GM18951 (cell line): ENCODE measurements at regions not wholly inside any gene's neighbourhood (a gene's known extent, or its start where the extent isn't known, plus 50 kb on each side); places are given as distances from the start of the nearest gene placed in this dataset.
"Not testable (repeated sequence)": the region's sequence is repeated elsewhere in the genome, so short reads cannot be mapped to it uniquely, and the experiment has no call there.

Experiments used
- POLR2A ChIP-seq: IDR thresholded peaks from 4 replicates; pipeline ENCODE4 v1.6.1; 2011; ENCODE audit warnings: mild to moderate bottlenecking; ENCODE audit not compliant: insufficient read length, insufficient read depth; ENCODE audit errors: extremely low read depth
- in situ Hi-C: fragments of 300-500 bp; cut with MboI; formaldehyde crosslinking; loops from one replicate; pipeline ENCODE4 v1.12.0; 2022; ENCODE audit warnings: low sequenced_read_pairs, mixed read lengths, inconsistent platforms; ENCODE audit not compliant: unreplicated experiment

DNA sequence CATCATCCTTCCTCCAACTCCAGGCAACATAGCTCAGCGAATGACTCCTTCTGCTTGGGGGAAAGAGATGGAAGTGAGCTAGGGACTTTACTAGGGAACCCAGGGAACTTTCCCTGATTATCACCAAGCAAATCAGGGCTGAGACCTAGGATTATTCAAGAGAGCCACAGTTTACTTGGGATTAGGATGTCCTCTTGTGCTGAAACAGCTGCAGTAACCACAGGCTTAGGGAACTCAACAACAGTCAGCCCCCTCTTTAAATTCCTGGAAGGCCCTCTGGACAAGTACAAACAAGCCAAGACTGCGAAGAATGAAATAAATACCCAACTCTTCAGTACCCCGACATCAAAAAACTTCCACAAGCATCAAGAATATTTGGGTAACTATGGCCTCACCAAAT is 700.9 kb downstream of the COL12A1 start:
- no peak for TF ChIP-seq POLR2A
- in situ Hi-C loops: no loop called here

DNA sequence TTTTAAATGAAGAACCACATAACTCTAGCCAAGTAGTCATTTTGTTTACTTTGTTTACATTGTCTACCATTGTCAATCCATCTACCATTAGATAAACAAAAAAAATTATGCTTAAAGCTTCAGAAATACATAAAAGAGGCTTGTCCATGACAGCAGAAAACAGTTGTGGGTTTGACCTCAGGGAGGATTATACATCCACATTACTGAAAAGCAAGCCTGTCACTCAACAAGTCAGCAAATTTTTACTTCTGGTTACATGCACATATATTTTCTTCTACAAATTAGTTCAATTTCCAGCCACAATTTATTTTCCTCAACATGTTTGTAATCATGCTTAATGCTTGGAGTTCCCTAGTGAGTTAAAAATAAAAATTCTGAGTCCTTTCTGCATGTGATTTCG is 713.3 kb downstream of the COL12A1 start:
- in situ Hi-C loops: no loop called here
- no peak for TF ChIP-seq POLR2A

DNA sequence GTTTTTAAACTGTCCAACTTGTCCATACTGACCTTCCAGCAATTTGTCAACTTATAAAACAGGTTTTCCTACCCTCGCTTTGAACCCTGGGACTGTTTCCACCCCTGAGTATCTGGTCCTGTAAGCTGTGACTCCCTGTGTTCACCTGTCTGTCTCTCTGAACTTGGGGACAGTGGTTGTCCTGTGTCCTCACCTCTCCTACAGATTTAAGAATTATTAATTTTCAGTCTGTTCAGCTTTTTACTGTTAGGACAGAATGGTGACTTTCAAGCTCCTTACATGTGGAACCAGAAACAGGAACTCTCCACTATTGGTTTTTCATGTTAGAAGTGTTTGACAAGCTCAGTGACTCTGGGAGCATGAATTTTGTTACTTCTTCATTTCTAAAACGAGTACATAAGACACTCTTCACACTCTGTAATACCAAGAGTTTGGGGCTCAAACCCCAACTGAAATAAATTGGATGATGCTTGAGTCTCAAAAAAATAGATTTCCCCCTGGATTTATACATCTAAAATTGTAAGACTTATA is 713.9 kb downstream of the COL12A1 start:
- in situ Hi-C loops: no loop called here

DNA sequence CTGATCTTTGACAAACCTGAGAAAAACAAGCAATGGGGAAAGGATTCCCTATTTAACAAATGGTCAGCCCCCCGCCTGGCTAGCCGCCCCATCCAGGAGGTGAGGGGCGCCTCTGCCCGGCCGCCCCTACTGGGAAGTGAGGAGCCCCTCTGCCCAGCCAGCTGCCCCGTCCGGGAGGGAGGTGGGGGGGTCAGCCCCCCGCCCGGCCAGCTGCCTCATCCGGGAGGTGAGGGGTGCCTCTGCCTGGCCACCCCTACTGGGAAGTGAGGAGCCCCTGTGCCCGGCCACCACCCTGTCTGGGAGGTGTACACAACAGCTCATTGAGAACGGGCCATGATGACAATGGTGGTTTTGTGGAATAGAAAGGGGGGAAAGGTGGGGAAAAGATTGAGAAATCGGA is 717.1 kb downstream of the COL12A1 start:
- in situ Hi-C loops: not testable (repeated sequence)

More for the DNA sequence above, 713.9 kb downstream of the COL12A1 start:
- TF ChIP-seq POLR2A: no peak

DNA sequence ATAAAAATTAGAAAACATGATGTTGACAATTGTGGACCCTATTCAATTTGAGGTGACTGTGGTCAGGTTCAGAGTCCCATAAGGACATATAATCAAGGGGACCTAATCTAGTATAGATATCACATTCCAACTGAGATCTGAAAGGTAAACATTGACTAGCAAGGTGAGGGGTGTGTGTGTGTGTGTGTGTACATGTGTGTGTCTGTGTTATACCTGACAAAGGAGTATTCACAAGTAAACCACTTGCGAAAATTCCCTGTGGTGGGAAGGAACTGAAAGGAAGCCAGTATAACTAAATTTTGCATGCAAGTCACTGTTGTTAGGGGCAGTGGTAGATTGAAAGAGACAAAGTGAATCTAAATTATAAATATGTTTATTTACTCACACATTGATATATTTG is 723.7 kb downstream of the COL12A1 start:
- no peak for TF ChIP-seq POLR2A
- in situ Hi-C loops: no loop called here

DNA sequence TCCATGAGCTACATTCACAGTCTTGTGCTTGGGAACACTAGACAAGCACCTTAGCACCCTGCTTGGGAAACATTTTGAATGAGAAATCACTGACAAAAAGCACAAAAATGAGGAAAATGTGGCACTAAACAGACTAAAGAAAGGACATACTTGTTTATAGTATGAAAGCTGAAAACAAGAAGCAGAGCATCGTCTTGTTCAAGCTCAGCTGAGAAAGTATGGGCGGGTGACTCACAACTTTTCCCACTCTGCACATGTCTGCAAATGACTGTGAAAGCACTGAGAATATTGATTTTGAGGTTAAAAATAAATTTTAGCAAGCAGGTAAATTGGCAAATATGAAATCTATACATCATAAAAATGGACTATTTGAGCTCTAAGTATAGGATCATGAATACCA is 725.3 kb downstream of the COL12A1 start:
- TF ChIP-seq POLR2A: no peak
- in situ Hi-C loops: no loop called here

DNA sequence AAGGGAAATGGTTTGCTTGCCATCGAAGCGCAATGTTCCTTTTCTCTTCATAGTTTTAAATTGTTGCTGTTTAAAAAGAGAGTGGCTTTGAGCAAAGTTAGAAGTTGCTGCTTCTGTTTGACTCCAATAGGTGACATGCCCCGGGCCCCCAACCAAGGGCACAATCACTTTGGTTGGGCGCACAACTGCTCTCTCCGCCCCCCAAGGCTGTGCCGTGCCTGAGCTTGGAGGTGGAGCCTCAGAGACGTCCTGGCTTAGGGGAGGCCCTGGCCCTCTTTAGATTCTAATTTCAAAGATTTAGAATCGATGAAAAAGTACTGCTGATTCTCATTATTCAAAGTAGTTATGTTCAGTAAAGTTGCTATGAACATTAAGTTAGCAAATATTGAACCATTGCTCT is 725.9 kb downstream of the COL12A1 start:
- in situ Hi-C loops: no loop called here
- no peak for TF ChIP-seq POLR2A

DNA sequence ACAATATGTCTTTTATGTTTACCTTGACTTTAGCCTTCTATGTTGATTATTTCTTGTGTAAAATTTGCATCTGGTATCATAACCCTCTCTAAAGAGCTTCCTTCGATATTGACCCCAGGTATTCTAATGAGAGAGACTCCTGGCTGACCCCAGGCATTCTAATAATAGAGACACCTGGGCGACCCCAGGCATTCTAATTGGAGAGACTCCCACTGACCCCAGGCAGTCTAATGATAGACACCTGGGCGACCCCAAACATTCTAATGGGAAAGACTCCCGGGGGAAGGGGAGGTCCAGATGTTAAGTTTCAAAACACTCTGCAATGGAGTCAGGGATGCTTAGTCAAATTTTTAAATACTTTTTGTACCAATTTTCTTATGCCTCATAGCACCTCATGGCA is 726.4 kb downstream of the COL12A1 start:
- in situ Hi-C loops: no loop called here
- no peak for TF ChIP-seq POLR2A

DNA sequence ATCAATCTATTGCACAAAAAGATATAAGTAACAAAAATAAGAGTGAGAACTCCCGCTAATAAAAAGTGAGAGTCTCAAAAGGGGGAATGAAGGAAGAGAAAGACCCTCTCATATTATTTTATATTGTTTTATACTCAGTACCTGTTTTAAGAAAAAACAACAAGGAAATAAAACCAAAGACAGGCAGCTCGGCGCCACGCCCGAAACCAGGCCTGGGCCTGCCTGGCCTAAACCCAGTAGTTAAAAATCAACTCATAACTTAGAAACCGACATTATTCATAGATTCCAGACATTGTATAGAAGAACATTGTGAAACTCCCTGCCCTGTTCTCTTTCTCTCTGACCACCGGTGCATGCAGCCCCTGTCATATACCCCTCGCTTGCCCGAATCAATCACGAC is 731.8 kb downstream of the COL12A1 start:
- in situ Hi-C loops: not testable (repeated sequence)

DNA sequence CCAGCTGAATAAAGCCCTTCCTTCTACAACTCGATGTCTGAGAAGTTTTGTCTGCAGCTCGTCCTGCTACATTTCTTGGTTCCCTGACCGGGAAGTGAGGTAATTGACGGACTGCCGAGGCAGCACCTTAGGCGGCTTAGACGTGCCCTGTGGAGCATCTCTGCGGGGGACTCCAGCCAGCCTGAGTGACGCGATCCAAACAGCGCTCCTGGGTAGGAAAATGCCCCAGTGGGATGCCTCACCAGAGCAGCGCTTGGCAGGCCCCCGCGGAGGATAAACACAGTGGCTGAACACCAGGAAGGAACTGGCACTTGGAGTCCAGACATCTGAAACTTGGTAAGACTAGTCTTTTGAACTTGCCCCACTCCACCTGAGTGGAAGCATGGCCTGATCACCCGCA is 737.3 kb downstream of the COL12A1 start:
- in situ Hi-C loops: loop anchor here (10.0 kb wide), 1 partner anchor 166 kb away; no protein-coding TSS in a partner anchor

DNA sequence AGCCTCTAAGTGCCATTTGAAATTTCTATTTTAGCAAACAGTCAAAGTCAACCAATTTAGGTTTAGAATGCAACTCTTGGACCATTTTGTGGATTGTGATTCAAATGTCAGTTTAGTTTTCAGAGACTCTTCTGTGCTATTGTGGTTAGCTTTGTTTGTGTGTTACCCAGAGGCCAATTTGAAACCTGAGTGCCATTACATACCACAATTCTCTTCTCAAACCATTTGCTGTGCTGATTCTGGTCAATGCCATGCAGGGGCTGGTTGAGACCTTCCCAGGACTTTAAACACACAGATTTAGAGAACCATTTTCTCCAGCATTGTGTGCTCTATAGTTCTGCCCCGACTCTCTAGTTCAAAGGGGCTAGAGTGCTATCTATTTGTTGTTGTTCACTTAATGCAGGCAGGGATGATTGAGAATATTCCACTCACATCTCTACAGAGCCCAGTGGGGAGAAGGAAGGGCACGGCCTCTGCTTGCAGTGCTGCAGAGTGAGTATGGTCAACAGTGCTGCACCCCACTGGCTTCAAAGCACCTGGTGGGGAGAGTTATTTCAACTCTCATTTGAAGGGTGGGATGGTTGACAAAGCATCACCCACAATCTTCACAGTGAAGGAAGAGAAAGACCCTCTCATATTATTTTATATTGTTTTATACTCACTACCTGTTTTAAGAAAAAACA is 738.2 kb downstream of the COL12A1 start:
- in situ Hi-C loops: loop anchor here (10.0 kb wide), 1 partner anchor 167 kb away; no protein-coding TSS in a partner anchor
- no peak for TF ChIP-seq POLR2A

DNA sequence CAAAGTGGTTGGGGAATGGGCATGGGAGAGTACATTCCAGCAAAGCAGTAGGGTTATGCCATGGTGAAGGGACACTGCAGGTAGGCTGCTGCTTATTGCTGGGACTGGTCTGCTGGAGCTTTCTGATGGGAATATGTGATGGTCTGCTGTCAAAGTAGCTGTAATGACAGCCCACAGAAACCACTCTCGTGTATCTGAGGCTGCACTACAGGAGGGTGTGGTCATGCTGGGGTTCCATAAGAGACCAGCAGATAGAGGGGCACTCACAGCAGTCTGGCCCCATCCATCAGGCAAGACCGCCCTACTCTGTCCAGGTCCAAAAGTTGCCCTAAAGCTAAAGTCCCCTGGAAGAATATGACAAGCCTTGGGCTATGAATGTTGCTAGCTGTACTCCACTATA is 739.3 kb downstream of the COL12A1 start:
- in situ Hi-C loops: loop anchor here (10.0 kb wide), 1 partner anchor 168 kb away; no protein-coding TSS in a partner anchor
- no peak for TF ChIP-seq POLR2A

DNA sequence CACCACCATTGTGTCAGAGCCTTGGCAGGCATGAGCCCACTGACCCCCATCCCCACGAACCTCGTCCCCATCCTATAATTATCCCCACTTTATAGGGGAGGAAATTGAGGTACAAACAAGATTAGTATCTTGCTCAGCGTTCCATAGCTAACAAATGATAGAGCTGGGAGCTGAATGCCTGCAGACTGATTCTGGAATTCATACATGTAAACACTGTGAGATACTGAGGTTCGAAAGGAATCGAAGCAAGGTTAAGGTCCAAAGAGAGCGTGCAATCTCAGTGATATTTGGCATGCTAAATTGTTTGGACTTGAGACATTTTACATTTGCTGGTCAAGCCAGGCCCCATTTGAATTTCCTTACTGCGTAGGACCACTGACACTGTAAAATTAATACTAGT is 746.6 kb downstream of the COL12A1 start:
- in situ Hi-C loops: no loop called here

DNA sequence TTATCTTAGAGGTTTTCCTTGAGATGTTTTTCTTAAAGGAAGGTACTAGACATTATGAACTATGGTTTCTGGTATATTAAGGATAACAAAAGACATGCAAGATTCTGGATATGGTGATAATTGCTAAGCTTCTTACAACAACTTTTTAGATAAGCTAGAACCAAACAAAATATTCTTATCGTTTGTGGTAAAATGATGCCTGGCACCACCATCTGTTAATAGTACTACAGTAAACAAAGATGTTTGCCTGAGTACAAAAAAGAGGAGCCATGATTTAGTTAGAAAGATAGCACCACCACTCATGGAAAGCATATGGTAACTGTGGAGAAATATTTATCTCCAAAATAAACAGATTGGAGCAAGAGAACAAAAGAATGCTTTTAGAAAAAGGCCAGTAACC is 747.3 kb downstream of the COL12A1 start:
- no peak for TF ChIP-seq POLR2A
- in situ Hi-C loops: no loop called here

More for the DNA sequence above, 746.6 kb downstream of the COL12A1 start:
- TF ChIP-seq POLR2A: no peak

DNA sequence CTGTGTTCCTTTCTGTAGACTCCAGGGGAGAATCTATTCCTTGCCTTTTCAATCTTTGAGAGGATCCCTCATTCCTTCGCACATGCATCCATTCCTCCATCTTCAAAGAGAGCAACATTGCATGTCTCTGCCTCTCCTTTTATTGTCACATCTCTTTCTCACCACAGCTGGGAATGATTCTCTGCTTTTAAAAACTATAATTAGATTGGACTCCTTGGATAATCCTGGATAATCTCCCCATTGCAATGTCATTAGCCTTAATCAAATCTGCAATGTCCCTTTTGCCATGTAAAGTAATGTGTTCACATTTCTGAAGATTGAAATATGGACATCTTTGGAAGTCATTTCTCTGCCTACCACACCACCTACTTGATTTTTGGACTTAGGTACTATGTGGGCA is 750.1 kb downstream of the COL12A1 start:
- no peak for TF ChIP-seq POLR2A
- in situ Hi-C loops: no loop called here
